Trophoblast cell (in vitro differentiated cells and primary cell): ENCODE measurements at regions not wholly inside any gene's neighbourhood (a gene's known extent, or its start where the extent isn't known, plus 50 kb on each side); places are given as distances from the start of the nearest gene placed in this dataset.

ENCODE experiments used
- DNase-seq, 2 donors: peaks; one replicate each; pipeline ENCODE4 v3.0.0-alpha.2; 2016
- H2AFZ ChIP-seq: 2 replicates; pipeline ENCODE4 v1.6.1; 2013; ENCODE audit warnings: low read length, moderate library complexity, mild to moderate bottlenecking; ENCODE audit not compliant: insufficient read depth, poor library complexity
- H2AK5ac ChIP-seq: 2 replicates; pipeline ENCODE4 v1.6.1; 2013; ENCODE audit warnings: mild to moderate bottlenecking, low read length
- H2BK120ac ChIP-seq: 2 replicates; pipeline ENCODE4 v1.6.1; 2013; ENCODE audit warnings: low read length, mild to moderate bottlenecking, moderate library complexity; ENCODE audit not compliant: insufficient read depth, poor library complexity
- H2BK12ac ChIP-seq: 2 replicates; pipeline ENCODE4 v1.6.1; 2013; ENCODE audit warnings: mild to moderate bottlenecking, low read length, moderate library complexity
- H2BK5ac ChIP-seq: 2 replicates; pipeline ENCODE4 v1.6.1; 2013; ENCODE audit warnings: low read length, low read depth, moderate library complexity, mild to moderate bottlenecking; ENCODE audit not compliant: poor library complexity
- H3K14ac ChIP-seq: 2 replicates; pipeline ENCODE4 v1.6.1; 2013; ENCODE audit warnings: mild to moderate bottlenecking, low read length
- H3K18ac ChIP-seq: 2 replicates; pipeline ENCODE4 v1.6.1; 2013; ENCODE audit warnings: mild to moderate bottlenecking, low read length
- H3K23ac ChIP-seq: 2 replicates; pipeline ENCODE4 v1.6.1; 2013; ENCODE audit warnings: low read length
- H3K27ac ChIP-seq: 2 replicates; pipeline ENCODE4 v1.5.1; 2013; ENCODE audit warnings: low read depth, mild to moderate bottlenecking, inconsistent platforms, low read length, moderate library complexity
- H3K27me3 ChIP-seq: 2 replicates; pipeline ENCODE4 v1.6.1; 2013; ENCODE audit warnings: inconsistent platforms, mild to moderate bottlenecking, low read length, moderate library complexity; ENCODE audit not compliant: insufficient read depth
- H3K36me3 ChIP-seq, 2 experiments: 1 replicate in 1 of 2; 2 replicates in 1 of 2; pipeline ENCODE4 v1.6.1; 2013; ENCODE audit warnings: low read length in 2 of 2, mild to moderate bottlenecking in 2 of 2, moderate library complexity in 1 of 2; ENCODE audit not compliant: insufficient read depth in 2 of 2, control insufficient read depth in 1 of 2
- H3K4ac ChIP-seq: 2 replicates; pipeline ENCODE4 v1.6.1; 2013; ENCODE audit warnings: low read depth, mild to moderate bottlenecking, low read length, moderate library complexity
- H3K4me1 ChIP-seq, 2 experiments: 1 replicate in 1 of 2; 2 replicates in 1 of 2; pipeline ENCODE4 v1.6.1; 2013; ENCODE audit warnings: low read length in 2 of 2, mild to moderate bottlenecking in 2 of 2, moderate library complexity in 1 of 2; ENCODE audit not compliant: insufficient read depth in 2 of 2, control insufficient read depth in 1 of 2
- H3K4me2 ChIP-seq: 2 replicates; pipeline ENCODE4 v1.6.1; 2013; ENCODE audit warnings: inconsistent platforms, mild to moderate bottlenecking, low read length, moderate library complexity
- H3K4me3 ChIP-seq: 2 replicates; pipeline ENCODE4 v1.5.1; 2013; ENCODE audit warnings: mild to moderate bottlenecking, low read depth, low read length, inconsistent platforms
- H3K79me1 ChIP-seq: one replicate; pipeline ENCODE4 v1.6.1; 2013; ENCODE audit warnings: low read length
- H3K79me2 ChIP-seq: 2 replicates; pipeline ENCODE4 v1.6.1; 2013; ENCODE audit warnings: low read length, mild to moderate bottlenecking; ENCODE audit not compliant: control insufficient read depth, insufficient read depth, poor library complexity
- H3K9ac ChIP-seq: 2 replicates; pipeline ENCODE4 v1.6.1; 2013; ENCODE audit warnings: mild to moderate bottlenecking, low read length
- H3K9me3 ChIP-seq: 2 replicates; pipeline ENCODE4 v1.6.1; 2013; ENCODE audit warnings: low read depth, mild to moderate bottlenecking, control low read depth, inconsistent platforms, low read length; ENCODE audit not compliant: insufficient read depth
- H4K12ac ChIP-seq: 2 replicates; pipeline ENCODE4 v1.6.1; 2013; ENCODE audit warnings: low read depth, mild to moderate bottlenecking, low read length, moderate library complexity
- H4K8ac ChIP-seq: 2 replicates; pipeline ENCODE4 v1.6.1; 2013; ENCODE audit warnings: low read depth, mild to moderate bottlenecking, low read length, moderate library complexity
- H4K91ac ChIP-seq: one replicate; pipeline ENCODE4 v1.6.1; 2013; ENCODE audit warnings: low read depth, mild to moderate bottlenecking, low read length, moderate library complexity
- WGBS: extraction: QIAGEN DNeasy Blood & Tissue Kit; methylation state at CpG from one replicate; pipeline ENCODE4 v1.1.7; 2013; ENCODE audit warnings: missing lambda C conversion rate; ENCODE audit not compliant: insufficient read length, insufficient coverage; ENCODE audit errors: extremely low coverage; 5-methylcytosine and 5-hydroxymethylcytosine counted together

GRCh38 chr5:105702323-105702722 is 1968.4 kb downstream of the EFNA5 start:
- H2BK5ac ChIP-seq = no peak overlapping the region
- no peak overlapping the region for H3K27ac ChIP-seq
- DNase-seq = no peak
- H2BK12ac ChIP-seq = no peak overlapping the region
- H2BK120ac ChIP-seq = no peak overlapping the region
- H4K91ac ChIP-seq = no peak overlapping the region
- no peak overlapping the region for H2AK5ac ChIP-seq
- H4K8ac ChIP-seq = no peak overlapping the region
- H3K9ac ChIP-seq = no peak overlapping the region
- no peaks in the 10 kb centered on the region for H3K4me1 ChIP-seq
- H3K4me3 ChIP-seq = no peak overlapping the region
- no peak overlapping the region for H4K12ac ChIP-seq
- no peak overlapping the region for H3K18ac ChIP-seq
- no peaks in the 10 kb centered on the region for H3K79me1 ChIP-seq
- no peak overlapping the region for H3K4ac ChIP-seq
- no peaks in the 10 kb centered on the region for H3K79me2 ChIP-seq
- peaks cover 2% of the 10 kb centered on the region for H3K9me3 ChIP-seq
- H3K14ac ChIP-seq = no peak overlapping the region
- H3K4me2 ChIP-seq = no peak overlapping the region
- no peak overlapping the region for H3K23ac ChIP-seq
- H2AFZ ChIP-seq = no peak overlapping the region
- no peaks in the 10 kb centered on the region for H3K27me3 ChIP-seq
- no peaks in the 10 kb centered on the region for H3K36me3 ChIP-seq

- no peak overlapping the region for H4K12ac ChIP-seq
- no peak for DNase-seq
- H2AK5ac ChIP-seq = no peak overlapping the region
- H4K8ac ChIP-seq = no peak overlapping the region
- H3K9ac ChIP-seq = no peak overlapping the region
- no peak overlapping the region for H3K14ac ChIP-seq
- no peak overlapping the region for H3K4me3 ChIP-seq
- no peak overlapping the region for H2BK120ac ChIP-seq
- no peaks in the 10 kb centered on the region for H3K4me1 ChIP-seq
- H3K79me2 ChIP-seq = no peaks in the 10 kb centered on the region
- peaks cover 2% of the 10 kb centered on the region for H3K9me3 ChIP-seq
- H3K4ac ChIP-seq = no peak overlapping the region
- no peaks in the 10 kb centered on the region for H3K79me1 ChIP-seq
- H4K91ac ChIP-seq = no peak overlapping the region
- no peak overlapping the region for H3K23ac ChIP-seq
- H2AFZ ChIP-seq = no peak overlapping the region
- WGBS = no CpG with 5 or more reads among the region's 2 CpGs
- no peak overlapping the region for H3K27ac ChIP-seq
- H2BK12ac ChIP-seq = no peak overlapping the region
- H3K18ac ChIP-seq = no peak overlapping the region
- no peaks in the 10 kb centered on the region for H3K36me3 ChIP-seq
- H3K4me2 ChIP-seq = no peak overlapping the region
- H2BK5ac ChIP-seq = no peak overlapping the region
- H3K27me3 ChIP-seq = no peaks in the 10 kb centered on the region
Measured at GRCh38 chr5:105696440-105696839, 1974.3 kb downstream of the EFNA5 start.

- Histone ChIP-seq H3K79me2 (no peaks in the 10 kb centered on the region), H2BK5ac (no peak overlapping the region), H3K27ac (no peak overlapping the region), H3K4ac (no peak overlapping the region), H3K27me3 (no peaks in the 10 kb centered on the region), H3K4me3 (no peak overlapping the region), H3K4me1 (no peaks in the 10 kb centered on the region), H4K91ac (no peak overlapping the region), H2BK12ac (no peak overlapping the region), H3K14ac (no peak overlapping the region), H3K79me1 (no peaks in the 10 kb centered on the region), H3K4me2 (no peak overlapping the region), H2BK120ac (no peak overlapping the region), H3K23ac (no peak overlapping the region), H3K9ac (no peak overlapping the region), H2AFZ (no peak overlapping the region), H4K8ac (no peak overlapping the region), H4K12ac (no peak overlapping the region), H3K36me3 (no peaks in the 10 kb centered on the region), H3K18ac (no peak overlapping the region), H2AK5ac (no peak overlapping the region), H3K9me3 (peaks cover 2% of the 10 kb centered on the region)
- no CpG with 5 or more reads among the region's 2 CpGs for WGBS
- no peak for DNase-seq
Measured at GRCh38 chr5:105695941-105696340, 1974.8 kb downstream of the EFNA5 start.

GRCh38 chr5:105689596-105689995 is 1981.1 kb downstream of the EFNA5 start:
- Histone ChIP-seq H2BK12ac (no peak overlapping the region), H4K8ac (no peak overlapping the region), H2BK5ac (no peak overlapping the region), H3K4me2 (no peak overlapping the region), H4K91ac (no peak overlapping the region), H3K18ac (no peak overlapping the region), H3K14ac (no peak overlapping the region), H4K12ac (no peak overlapping the region), H2AFZ (no peak overlapping the region), H3K9me3 (no peaks in the 10 kb centered on the region), H3K4me1 (no peaks in the 10 kb centered on the region), H3K36me3 (no peaks in the 10 kb centered on the region), H3K4ac (no peak overlapping the region), H3K4me3 (no peak overlapping the region), H3K79me1 (no peaks in the 10 kb centered on the region), H3K9ac (no peak overlapping the region), H3K23ac (no peak overlapping the region), H3K27ac (no peak overlapping the region), H3K79me2 (no peaks in the 10 kb centered on the region), H2AK5ac (no peak overlapping the region), H2BK120ac (no peak overlapping the region), H3K27me3 (no peaks in the 10 kb centered on the region)
- WGBS = no CpG with 5 or more reads among the region's 3 CpGs
- no peak for DNase-seq
